GM21360 (cell line): ENCODE measurements at regions not wholly inside any gene's neighbourhood (a gene's known extent, or its start where the extent isn't known, plus 50 kb on each side); places are given as distances from the start of the nearest gene placed in this dataset.

Experiments used
- ATAC-seq: cut with Tn5 transposase; IDR thresholded peaks from one replicate; pipeline ENCODE4 v1.9.1; 2021; ENCODE audit warnings: mild to moderate bottlenecking, moderate library complexity; ENCODE audit not compliant: unreplicated experiment

- no peak for ATAC-seq
These were observed 137.1 kb upstream of the GAS1 start for GRCh38 chr9:87084407-87084806.

- ATAC-seq = no peak
These were observed 137.8 kb upstream of the GAS1 start for GRCh38 chr9:87085073-87085472.

- ATAC-seq = no peak
These were observed 138.2 kb upstream of the GAS1 start for GRCh38 chr9:87085521-87085920.

- ATAC-seq = no peak
These were observed 139.0 kb upstream of the GAS1 start for GRCh38 chr9:87086221-87086818.

- ATAC-seq = no peak
These were observed 139.9 kb upstream of the GAS1 start for GRCh38 chr9:87087197-87087596.

- ATAC-seq = no peak
These were observed 140.9 kb upstream of the GAS1 start for GRCh38 chr9:87088192-87088591.

- ATAC-seq = no peak
These were observed 141.5 kb upstream of the GAS1 start for GRCh38 chr9:87088621-87089365.

- ATAC-seq = no peak
These were observed 142.2 kb upstream of the GAS1 start for GRCh38 chr9:87089506-87089905.

GRCh38 chr9:87089929-87090328, 142.6 kb upstream of the GAS1 start:
- no peak for ATAC-seq

GRCh38 chr9:87093777-87094176, 146.5 kb upstream of the GAS1 start:
- ATAC-seq = no peak

- ATAC-seq = no peak
These were observed 148.6 kb upstream of the GAS1 start for GRCh38 chr9:87095951-87096350.

GRCh38 chr9:87096506-87096905, 149.2 kb upstream of the GAS1 start:
- no peak for ATAC-seq

GRCh38 chr9:87097238-87097637, 149.9 kb upstream of the GAS1 start:
- no peak for ATAC-seq

GRCh38 chr9:87099407-87099806, 152.1 kb upstream of the GAS1 start:
- no peak for ATAC-seq

GRCh38 chr9:87100001-87100400, 152.7 kb upstream of the GAS1 start:
- no peak for ATAC-seq

GRCh38 chr9:87102126-87102525, 154.8 kb upstream of the GAS1 start:
- no peak for ATAC-seq

GRCh38 chr9:87107072-87107471, 159.8 kb upstream of the GAS1 start:
- no peak for ATAC-seq

- ATAC-seq = no peak
These were observed 161.4 kb upstream of the GAS1 start for GRCh38 chr9:87108661-87109060.

GRCh38 chr9:87109231-87109631, 161.9 kb upstream of the GAS1 start:
- ATAC-seq = no peak

GRCh38 chr9:87109851-87110250, 162.5 kb upstream of the GAS1 start:
- ATAC-seq = no peak

- no peak for ATAC-seq
These were observed 163.7 kb upstream of the GAS1 start for GRCh38 chr9:87111010-87111409.

GRCh38 chr9:87112656-87113055, 165.3 kb upstream of the GAS1 start:
- no peak for ATAC-seq

- no peak for ATAC-seq
These were observed 166.6 kb upstream of the GAS1 start for GRCh38 chr9:87113874-87114273.
